ENCODE measurements at regions not wholly inside any gene's neighbourhood (a gene's known extent, or its start where the extent isn't known, plus 50 kb on each side); places are given as distances from the start of the nearest gene placed in this dataset.
"Not testable (repeated sequence)": the region's sequence is repeated elsewhere in the genome, so short reads cannot be mapped to it uniquely, and the experiment has no call there.

- Histone ChIP-seq H3K4me1 (ENCODE audit: control insufficient read depth, insufficient read depth, low read length) (no peaks in the 10 kb centered on the region), H3K4me3 (ENCODE audit: insufficient read depth, low read depth, low read length) (no peak overlapping the region), H3K9me3 (ENCODE audit: control insufficient read depth, low read length) (no peaks in the 10 kb centered on the region), H3K27me3 (ENCODE audit: control insufficient read depth, insufficient read depth, low read length, poor library complexity, severe bottlenecking) (no peaks in the 10 kb centered on the region), H3K36me3 (ENCODE audit: control insufficient read depth, insufficient read depth, low read length) (no peaks in the 10 kb centered on the region), H3K27ac (ENCODE audit: insufficient read depth, low read depth, low read length, poor library complexity, severe bottlenecking) (no peak overlapping the region)
- 89 to 93% methylated on average over 2 of the region's 2 CpGs for WGBS, 2 experiments
These were observed 237.5 kb downstream of the ACTR3 start for GRCh38 chr2:114127372-114127771.

- no peaks in the 10 kb centered on the region for H3K36me3 ChIP-seq (ENCODE audit: control insufficient read depth, insufficient read depth, low read length)
- WGBS, 2 experiments = 93 to 97% methylated on average over 3 of the region's 3 CpGs
- H3K27me3 ChIP-seq (ENCODE audit: control insufficient read depth, insufficient read depth, low read length, poor library complexity, severe bottlenecking) = no peaks in the 10 kb centered on the region
- no peaks in the 10 kb centered on the region for H3K4me1 ChIP-seq (ENCODE audit: control insufficient read depth, insufficient read depth, low read length)
- no peak overlapping the region for H3K27ac ChIP-seq (ENCODE audit: insufficient read depth, low read depth, low read length, poor library complexity, severe bottlenecking)
- H3K9me3 ChIP-seq (ENCODE audit: control insufficient read depth, low read length) = no peaks in the 10 kb centered on the region
- no peak overlapping the region for H3K4me3 ChIP-seq (ENCODE audit: insufficient read depth, low read depth, low read length)
These were observed 238.4 kb downstream of the ACTR3 start for GRCh38 chr2:114128263-114128662.

GRCh38 chr2:114128725-114129124 lies 238.8 kb downstream of the ACTR3 start:
- Histone ChIP-seq H3K36me3 (ENCODE audit: control insufficient read depth, insufficient read depth, low read length) (no peaks in the 10 kb centered on the region), H3K4me1 (ENCODE audit: control insufficient read depth, insufficient read depth, low read length) (no peaks in the 10 kb centered on the region), H3K27me3 (ENCODE audit: control insufficient read depth, insufficient read depth, low read length, poor library complexity, severe bottlenecking) (no peaks in the 10 kb centered on the region), H3K27ac (ENCODE audit: insufficient read depth, low read depth, low read length, poor library complexity, severe bottlenecking) (no peak overlapping the region), H3K9me3 (ENCODE audit: control insufficient read depth, low read length) (no peaks in the 10 kb centered on the region), H3K4me3 (ENCODE audit: insufficient read depth, low read depth, low read length) (no peak overlapping the region)
- WGBS, 2 experiments = 89 to 90% methylated on average over 6 of the region's 6 CpGs

- WGBS, 2 experiments = 90 to 91% methylated on average over 7 of the region's 7 CpGs
- H3K36me3 ChIP-seq (ENCODE audit: control insufficient read depth, insufficient read depth, low read length); H3K27me3 ChIP-seq (ENCODE audit: control insufficient read depth, insufficient read depth, low read length, poor library complexity, severe bottlenecking); H3K9me3 ChIP-seq (ENCODE audit: control insufficient read depth, low read length); H3K27ac ChIP-seq (ENCODE audit: insufficient read depth, low read depth, low read length, poor library complexity, severe bottlenecking); H3K4me3 ChIP-seq (ENCODE audit: insufficient read depth, low read depth, low read length); H3K4me1 ChIP-seq (ENCODE audit: control insufficient read depth, insufficient read depth, low read length): not testable (repeated sequence)
These were observed 242.2 kb downstream of the ACTR3 start for GRCh38 chr2:114132050-114132449.

- no peaks in the 10 kb centered on the region for H3K9me3 ChIP-seq (ENCODE audit: control insufficient read depth, low read length)
- WGBS, 2 experiments = 90 to 95% methylated on average over 2 of the region's 2 CpGs
- no peaks in the 10 kb centered on the region for H3K36me3 ChIP-seq (ENCODE audit: control insufficient read depth, insufficient read depth, low read length)
- no peaks in the 10 kb centered on the region for H3K27me3 ChIP-seq (ENCODE audit: control insufficient read depth, insufficient read depth, low read length, poor library complexity, severe bottlenecking)
- H3K4me1 ChIP-seq (ENCODE audit: control insufficient read depth, insufficient read depth, low read length) = no peaks in the 10 kb centered on the region
- H3K4me3 ChIP-seq (ENCODE audit: insufficient read depth, low read depth, low read length) = no peak overlapping the region
- no peak overlapping the region for H3K27ac ChIP-seq (ENCODE audit: insufficient read depth, low read depth, low read length, poor library complexity, severe bottlenecking)
These were observed 244.3 kb downstream of the ACTR3 start for GRCh38 chr2:114134146-114134545.

GRCh38 chr2:114139542-114139941 lies 249.7 kb downstream of the ACTR3 start:
- Histone ChIP-seq H3K27me3 (ENCODE audit: control insufficient read depth, insufficient read depth, low read length, poor library complexity, severe bottlenecking) (no peaks in the 10 kb centered on the region), H3K36me3 (ENCODE audit: control insufficient read depth, insufficient read depth, low read length) (no peaks in the 10 kb centered on the region), H3K27ac (ENCODE audit: insufficient read depth, low read depth, low read length, poor library complexity, severe bottlenecking) (no peak overlapping the region), H3K9me3 (ENCODE audit: control insufficient read depth, low read length) (no peaks in the 10 kb centered on the region), H3K4me1 (ENCODE audit: control insufficient read depth, insufficient read depth, low read length) (no peaks in the 10 kb centered on the region), H3K4me3 (ENCODE audit: insufficient read depth, low read depth, low read length) (no peak overlapping the region)
- WGBS, 2 experiments = 94 to 96% methylated on average over 5 of the region's 5 CpGs

GRCh38 chr2:114156366-114157056 lies 266.6 kb downstream of the ACTR3 start:
- WGBS, 2 experiments = 88 to 90% methylated on average over 6 of the region's 6 CpGs
- no peaks in the 10 kb centered on the region for H3K36me3 ChIP-seq (ENCODE audit: control insufficient read depth, insufficient read depth, low read length)
- H3K9me3 ChIP-seq (ENCODE audit: control insufficient read depth, low read length) = no peaks in the 10 kb centered on the region
- no peaks in the 10 kb centered on the region for H3K27me3 ChIP-seq (ENCODE audit: control insufficient read depth, insufficient read depth, low read length, poor library complexity, severe bottlenecking)
- H3K4me3 ChIP-seq (ENCODE audit: insufficient read depth, low read depth, low read length) = no peak overlapping the region
- no peaks in the 10 kb centered on the region for H3K4me1 ChIP-seq (ENCODE audit: control insufficient read depth, insufficient read depth, low read length)
- no peak overlapping the region for H3K27ac ChIP-seq (ENCODE audit: insufficient read depth, low read depth, low read length, poor library complexity, severe bottlenecking)

GRCh38 chr2:114157057-114157385 lies 267.1 kb downstream of the ACTR3 start:
- 95 to 98% methylated on average over 3 of the region's 3 CpGs for WGBS, 2 experiments

GRCh38 chr2:114160263-114160981 lies 270.5 kb downstream of the ACTR3 start:
- Histone ChIP-seq H3K27ac (ENCODE audit: insufficient read depth, low read depth, low read length, poor library complexity, severe bottlenecking) (no peak overlapping the region), H3K27me3 (ENCODE audit: control insufficient read depth, insufficient read depth, low read length, poor library complexity, severe bottlenecking) (no peaks in the 10 kb centered on the region), H3K9me3 (ENCODE audit: control insufficient read depth, low read length) (no peaks in the 10 kb centered on the region), H3K4me3 (ENCODE audit: insufficient read depth, low read depth, low read length) (no peak overlapping the region), H3K4me1 (ENCODE audit: control insufficient read depth, insufficient read depth, low read length) (no peaks in the 10 kb centered on the region), H3K36me3 (ENCODE audit: control insufficient read depth, insufficient read depth, low read length) (no peaks in the 10 kb centered on the region)
- 80 to 82% methylated on average over 2 of the region's 2 CpGs for WGBS, 2 experiments

More at GRCh38 chr2:114157057-114157385, 267.1 kb downstream of the ACTR3 start:
- no peaks in the 10 kb centered on the region for H3K27me3 ChIP-seq (ENCODE audit: control insufficient read depth, insufficient read depth, low read length, poor library complexity, severe bottlenecking)
- no peak overlapping the region for H3K27ac ChIP-seq (ENCODE audit: insufficient read depth, low read depth, low read length, poor library complexity, severe bottlenecking)
- H3K36me3 ChIP-seq (ENCODE audit: control insufficient read depth, insufficient read depth, low read length) = no peaks in the 10 kb centered on the region
- H3K9me3 ChIP-seq (ENCODE audit: control insufficient read depth, low read length) = no peaks in the 10 kb centered on the region
- no peaks in the 10 kb centered on the region for H3K4me1 ChIP-seq (ENCODE audit: control insufficient read depth, insufficient read depth, low read length)
- H3K4me3 ChIP-seq (ENCODE audit: insufficient read depth, low read depth, low read length) = no peak overlapping the region

GRCh38 chr2:114161371-114161770 lies 271.5 kb downstream of the ACTR3 start:
- Histone ChIP-seq H3K4me3 (ENCODE audit: insufficient read depth, low read depth, low read length) (no peak overlapping the region), H3K4me1 (ENCODE audit: control insufficient read depth, insufficient read depth, low read length) (no peaks in the 10 kb centered on the region), H3K27me3 (ENCODE audit: control insufficient read depth, insufficient read depth, low read length, poor library complexity, severe bottlenecking) (no peaks in the 10 kb centered on the region), H3K27ac (ENCODE audit: insufficient read depth, low read depth, low read length, poor library complexity, severe bottlenecking) (no peak overlapping the region), H3K9me3 (ENCODE audit: control insufficient read depth, low read length) (no peaks in the 10 kb centered on the region), H3K36me3 (ENCODE audit: control insufficient read depth, insufficient read depth, low read length) (no peaks in the 10 kb centered on the region)
- WGBS, 2 experiments = 88 to 93% methylated on average over 4 of the region's 4 CpGs

Data from ectodermal cell (in vitro differentiated cells).